ENCODE measurements at regions not wholly inside any gene's neighbourhood (a gene's known extent, or its start where the extent isn't known, plus 50 kb on each side); places are given as distances from the start of the nearest gene placed in this dataset.

GRCh38 chr7:364536-364935, 74.6 kb downstream of the FOXL3 start:
- 92 to 100% methylated on average over 8 to 11 of the region's 11 CpGs for WGBS, 2 experiments (ENCODE audit: insufficient coverage in 1 of 2, insufficient read length in 1 of 2)
- no peak overlapping the region for H3K27ac ChIP-seq (ENCODE audit: low read depth, low read length)
- H3K27ac Mint-ChIP-seq = no peak overlapping the region
- H3K9me3 Mint-ChIP-seq = peaks cover 3% of the 10 kb centered on the region
- no peak overlapping the region for H3K9ac ChIP-seq (ENCODE audit: extremely low read depth, low read length, poor library complexity, severe bottlenecking)
- no peaks in the 10 kb centered on the region for H3K4me1 ChIP-seq (ENCODE audit: control insufficient read depth, insufficient read depth, low read length)
- peaks cover 7% of the 10 kb centered on the region for H3K4me1 Mint-ChIP-seq
- TF ChIP-seq, protein P1, sequence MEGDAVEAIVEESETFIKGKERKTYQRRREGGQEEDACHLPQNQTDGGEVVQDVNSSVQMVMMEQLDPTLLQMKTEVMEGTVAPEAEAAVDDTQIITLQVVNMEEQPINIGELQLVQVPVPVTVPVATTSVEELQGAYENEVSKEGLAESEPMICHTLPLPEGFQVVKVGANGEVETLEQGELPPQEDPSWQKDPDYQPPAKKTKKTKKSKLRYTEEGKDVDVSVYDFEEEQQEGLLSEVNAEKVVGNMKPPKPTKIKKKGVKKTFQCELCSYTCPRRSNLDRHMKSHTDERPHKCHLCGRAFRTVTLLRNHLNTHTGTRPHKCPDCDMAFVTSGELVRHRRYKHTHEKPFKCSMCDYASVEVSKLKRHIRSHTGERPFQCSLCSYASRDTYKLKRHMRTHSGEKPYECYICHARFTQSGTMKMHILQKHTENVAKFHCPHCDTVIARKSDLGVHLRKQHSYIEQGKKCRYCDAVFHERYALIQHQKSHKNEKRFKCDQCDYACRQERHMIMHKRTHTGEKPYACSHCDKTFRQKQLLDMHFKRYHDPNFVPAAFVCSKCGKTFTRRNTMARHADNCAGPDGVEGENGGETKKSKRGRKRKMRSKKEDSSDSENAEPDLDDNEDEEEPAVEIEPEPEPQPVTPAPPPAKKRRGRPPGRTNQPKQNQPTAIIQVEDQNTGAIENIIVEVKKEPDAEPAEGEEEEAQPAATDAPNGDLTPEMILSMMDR (conservative IDR thresholded peaks at IDR 0.05) = no peak
- no peak for DNase-seq
- H3K36me3 Mint-ChIP-seq (ENCODE audit: low read depth) = no peaks in the 10 kb centered on the region
- H3K4me3 Mint-ChIP-seq = no peak overlapping the region
- no peak overlapping the region for H3K4me3 ChIP-seq (ENCODE audit: low read length)
- H3K36me3 ChIP-seq (ENCODE audit: control insufficient read depth, insufficient read depth, low read length) = no peaks in the 10 kb centered on the region
- no peaks in the 10 kb centered on the region for H3K9me3 ChIP-seq (ENCODE audit: control insufficient read depth, low read length)
- peaks cover 2% of the 10 kb centered on the region for H3K27me3 Mint-ChIP-seq (ENCODE audit: insufficient read depth)
- no peaks in the 10 kb centered on the region for H3K27me3 ChIP-seq (ENCODE audit: control insufficient read depth, insufficient read depth, low read length, poor library complexity, severe bottlenecking)

DNA sequence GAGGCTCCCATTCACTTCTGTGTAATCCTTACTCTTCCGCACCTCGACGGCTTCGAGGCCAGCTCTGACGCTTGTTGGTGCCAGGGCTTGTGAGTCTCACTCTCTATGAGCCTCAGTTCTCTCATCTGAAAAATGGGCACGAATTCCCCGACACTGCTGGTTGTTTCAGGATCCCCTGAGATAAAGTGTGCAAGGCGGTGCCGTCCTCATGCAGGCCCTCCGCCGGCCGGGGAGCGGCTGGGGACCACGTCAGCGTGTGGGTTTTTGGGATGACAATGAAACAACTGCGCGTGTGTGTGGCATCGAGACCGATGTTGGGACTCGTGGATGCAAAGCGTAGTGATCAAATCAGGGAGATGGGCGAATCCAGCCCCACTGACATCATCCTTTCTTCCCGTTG, 75.6 kb downstream of the FOXL3 start:
- no peak overlapping the region for H3K27ac Mint-ChIP-seq
- H3K4me3 ChIP-seq (ENCODE audit: low read length) = no peak overlapping the region
- H3K27ac ChIP-seq (ENCODE audit: low read depth, low read length) = no peak overlapping the region
- H3K27me3 ChIP-seq (ENCODE audit: control insufficient read depth, insufficient read depth, low read length, poor library complexity, severe bottlenecking) = no peaks in the 10 kb centered on the region
- no peaks in the 10 kb centered on the region for H3K36me3 ChIP-seq (ENCODE audit: control insufficient read depth, insufficient read depth, low read length)
- WGBS, 2 experiments (ENCODE audit: insufficient coverage in 1 of 2, insufficient read length in 1 of 2) = 91 to 92% methylated on average over 23 of the region's 23 CpGs
- H3K9me3 ChIP-seq (ENCODE audit: control insufficient read depth, low read length) = no peaks in the 10 kb centered on the region
- H3K4me3 Mint-ChIP-seq = no peak overlapping the region
- no peaks in the 10 kb centered on the region for H3K27me3 Mint-ChIP-seq (ENCODE audit: insufficient read depth)
- no peaks in the 10 kb centered on the region for H3K36me3 Mint-ChIP-seq (ENCODE audit: low read depth)
- TF ChIP-seq, protein P1 (conservative IDR thresholded peaks at IDR 0.05) = no peak
- H3K9ac ChIP-seq (ENCODE audit: extremely low read depth, low read length, poor library complexity, severe bottlenecking) = no peak overlapping the region
- peaks cover 7% of the 10 kb centered on the region for H3K4me1 Mint-ChIP-seq
- no peaks in the 10 kb centered on the region for H3K4me1 ChIP-seq (ENCODE audit: control insufficient read depth, insufficient read depth, low read length)
- no peak for DNase-seq
- H3K9me3 Mint-ChIP-seq = peaks cover 3% of the 10 kb centered on the region

- Mint-ChIP-seq H3K27ac (no peak overlapping the region), H3K9me3 (peaks cover 3% of the 10 kb centered on the region), H3K27me3 (ENCODE audit: insufficient read depth) (no peaks in the 10 kb centered on the region), H3K4me1 (peaks cover 7% of the 10 kb centered on the region), H3K36me3 (ENCODE audit: low read depth) (no peaks in the 10 kb centered on the region), H3K4me3 (no peak overlapping the region)
- no peak for DNase-seq
- Histone ChIP-seq H3K4me1 (ENCODE audit: control insufficient read depth, insufficient read depth, low read length) (no peaks in the 10 kb centered on the region), H3K27me3 (ENCODE audit: control insufficient read depth, insufficient read depth, low read length, poor library complexity, severe bottlenecking) (no peaks in the 10 kb centered on the region), H3K9me3 (ENCODE audit: control insufficient read depth, low read length) (no peaks in the 10 kb centered on the region), H3K27ac (ENCODE audit: low read depth, low read length) (no peak overlapping the region), H3K36me3 (ENCODE audit: control insufficient read depth, insufficient read depth, low read length) (no peaks in the 10 kb centered on the region), H3K9ac (ENCODE audit: extremely low read depth, low read length, poor library complexity, severe bottlenecking) (no peak overlapping the region), H3K4me3 (ENCODE audit: low read length) (no peak overlapping the region)
- WGBS, 2 experiments (ENCODE audit: insufficient coverage in 1 of 2, insufficient read length in 1 of 2) = 86 to 89% methylated on average over 15 to 18 of the region's 18 CpGs
- TF ChIP-seq, protein P1 (conservative IDR thresholded peaks at IDR 0.05) = no peak
Measured at GRCh38 chr7:366161-366803, 76.3 kb downstream of the FOXL3 start.

All from endodermal cell (in vitro differentiated cells).